GM23338 (cell line): ENCODE measurements at regions not wholly inside any gene's neighbourhood (a gene's known extent, or its start where the extent isn't known, plus 50 kb on each side); places are given as distances from the start of the nearest gene placed in this dataset.

Source experiments
- ATAC-seq: fragments of 200-7000 bp; cut with Tn5 transposase; 3 replicates; pipeline ENCODE4 v1.9.1; 2020
- DNase-seq: peaks from one replicate; pipeline ENCODE4 v3.0.0-alpha.2; 2015; ENCODE audit warnings: low spot score
- H2AFZ ChIP-seq: fragments of 200-600 bp; sonication (generic); 2 replicates; pipeline ENCODE4 v1.8.0; 2016; ENCODE audit warnings: antibody characterized with exemption, mild to moderate bottlenecking, moderate library complexity
- H3F3A ChIP-seq: fragments of 200-600 bp; sonication (generic); replicated peaks from 2 replicates; pipeline ENCODE4 v1.8.0; 2017; ENCODE audit warnings: antibody characterized with exemption, mixed run types, low read depth
- H3K27ac ChIP-seq: fragments of 200-600 bp; sonication (generic); 2 replicates; pipeline ENCODE4 v1.6.1; 2016; ENCODE audit warnings: low read depth
- H3K27me3 ChIP-seq: fragments of 200-600 bp; sonication (generic); 2 replicates; pipeline ENCODE4 v1.8.0; 2016; ENCODE audit warnings: mild to moderate bottlenecking, mixed run types, moderate library complexity; ENCODE audit not compliant: insufficient read depth
- H3K36me3 ChIP-seq: fragments of 200-600 bp; sonication (generic); 2 replicates; pipeline ENCODE4 v1.8.0; 2016; ENCODE audit warnings: mild to moderate bottlenecking; ENCODE audit not compliant: insufficient read depth
- H3K4me1 ChIP-seq: fragments of 200-600 bp; sonication (generic); 2 replicates; pipeline ENCODE4 v1.8.0; 2016; ENCODE audit warnings: mild to moderate bottlenecking, moderate library complexity; ENCODE audit not compliant: insufficient read depth
- H3K4me2 ChIP-seq: fragments of 200-600 bp; sonication (generic); 2 replicates; pipeline ENCODE4 v1.7.1; 2017; ENCODE audit warnings: mixed run types
- H3K4me3 ChIP-seq: fragments of 200-600 bp; sonication (generic); 2 replicates; pipeline ENCODE4 v1.6.1; 2016; ENCODE audit warnings: mixed run types
- H3K79me2 ChIP-seq: fragments of 200-600 bp; sonication (generic); replicated peaks from 2 replicates; pipeline ENCODE4 v1.8.0; 2017; ENCODE audit warnings: mild to moderate bottlenecking; ENCODE audit not compliant: insufficient read depth
- H3K9me2 ChIP-seq: fragments of 200-600 bp; sonication (generic); 2 replicates; pipeline ENCODE4 v1.8.0; 2017; ENCODE audit not compliant: insufficient read depth
- H4K20me1 ChIP-seq: fragments of 200-600 bp; sonication (generic); replicated peaks from 2 replicates; pipeline ENCODE4 v1.8.0; 2017; ENCODE audit warnings: mild to moderate bottlenecking; ENCODE audit not compliant: insufficient read depth
- H3K27ac Mint-ChIP-seq: 2 replicates; pipeline ENCODE4 v1.8.0; 2020; ENCODE audit warnings: inconsistent platforms, mild to moderate bottlenecking, moderate library complexity, mixed read lengths
- H3K27me3 Mint-ChIP-seq: 3 replicates; pipeline ENCODE4 v1.8.0; 2022; ENCODE audit warnings: low read depth, mild to moderate bottlenecking, moderate library complexity, mixed read lengths, inconsistent platforms; ENCODE audit not compliant: insufficient read depth, poor library complexity
- H3K36me3 Mint-ChIP-seq: 3 replicates; pipeline ENCODE4 v1.8.0; 2021; ENCODE audit warnings: low read depth, mild to moderate bottlenecking, inconsistent platforms, moderate library complexity, mixed read lengths
- H3K4me1 Mint-ChIP-seq: 3 replicates; pipeline ENCODE4 v1.8.0; 2020; ENCODE audit warnings: mild to moderate bottlenecking, inconsistent platforms, mixed read lengths
- H3K4me3 Mint-ChIP-seq: 3 replicates; pipeline ENCODE4 v1.8.0; 2021; ENCODE audit warnings: moderate library complexity, mild to moderate bottlenecking, inconsistent platforms, mixed read lengths
- H3K9me3 Mint-ChIP-seq: 3 replicates; pipeline ENCODE4 v1.8.0; 2020; ENCODE audit warnings: moderate library complexity, mild to moderate bottlenecking, inconsistent platforms, mixed read lengths
- CREB1 ChIP-seq: fragments of 250-450 bp; sonication (Bioruptor Pico); IDR thresholded peaks from 2 replicates; pipeline ENCODE4 v1.5.0; 2020; ENCODE audit warnings: low read depth, mild to moderate bottlenecking, moderate library complexity
- EZH2 ChIP-seq: fragments of 200-600 bp; sonication (generic); IDR thresholded peaks from one replicate; pipeline ENCODE4 v1.8.0; 2017; ENCODE audit warnings: antibody characterized with exemption, mild to moderate bottlenecking, low read depth; ENCODE audit not compliant: unreplicated experiment
- EZH2phosphoT487 ChIP-seq: fragments of 200-600 bp; sonication (generic); IDR thresholded peaks from one replicate; pipeline ENCODE4 v1.8.1; 2018; ENCODE audit warnings: antibody characterized with exemption; ENCODE audit not compliant: unreplicated experiment
- JUNB ChIP-seq: IDR thresholded peaks from one replicate; pipeline ENCODE4 v1.6.1; 2016; ENCODE audit warnings: antibody characterized with exemption; ENCODE audit not compliant: unreplicated experiment
- NANOG ChIP-seq: IDR thresholded peaks from 2 replicates; pipeline ENCODE4 v1.6.1; 2016; ENCODE audit warnings: antibody characterized with exemption, borderline replicate concordance
- POLR2AphosphoS5 ChIP-seq: IDR thresholded peaks from 2 replicates; pipeline ENCODE4 v1.6.1; 2016; ENCODE audit warnings: antibody characterized with exemption, low read depth
- STAT1 ChIP-seq: IDR thresholded peaks from one replicate; pipeline ENCODE4 v1.6.1; 2016; ENCODE audit warnings: antibody characterized with exemption; ENCODE audit not compliant: unreplicated experiment
- ZNF114 ChIP-seq: fragments of 250-450 bp; sonication (Bioruptor Pico); IDR thresholded peaks from 2 replicates; pipeline ENCODE4 v1.5.0; 2020; ENCODE audit warnings: mild to moderate bottlenecking, moderate library complexity
- ZNF331 ChIP-seq: fragments of 250-450 bp; sonication (Bioruptor Pico); IDR thresholded peaks from 2 replicates; pipeline ENCODE4 v1.5.0; 2020; ENCODE audit warnings: low read depth, mild to moderate bottlenecking, moderate library complexity
- TF ChIP-seq, protein P1 (sequence below): fragments of 250-450 bp; sonication (Bioruptor Pico); IDR thresholded peaks from 2 replicates; pipeline ENCODE4 v1.5.0; 2020; ENCODE audit warnings: mild to moderate bottlenecking, moderate library complexity
- TF ChIP-seq, protein P2 (sequence below), 2 experiments: fragments of 200-600 bp in 1 of 2; sonication (generic) in 1 of 2; conservative IDR thresholded peaks; 2 replicates each; pipeline versions ENCODE4 v1.5.1 to v1.6.1; 2016 to 2017; ENCODE audit warnings: antibody characterized with exemption in 2 of 2, low read depth in 2 of 2, mild to moderate bottlenecking in 2 of 2, moderate library complexity in 1 of 2
- TF ChIP-seq, protein P3 (sequence below): IDR thresholded peaks from one replicate; pipeline ENCODE4 v1.6.1; 2018; ENCODE audit warnings: antibody characterized with exemption; ENCODE audit not compliant: unreplicated experiment
- TF ChIP-seq, protein P4 (sequence below): IDR thresholded peaks from 2 replicates; pipeline ENCODE4 v1.6.1; 2016; ENCODE audit warnings: antibody characterized with exemption

DNA sequence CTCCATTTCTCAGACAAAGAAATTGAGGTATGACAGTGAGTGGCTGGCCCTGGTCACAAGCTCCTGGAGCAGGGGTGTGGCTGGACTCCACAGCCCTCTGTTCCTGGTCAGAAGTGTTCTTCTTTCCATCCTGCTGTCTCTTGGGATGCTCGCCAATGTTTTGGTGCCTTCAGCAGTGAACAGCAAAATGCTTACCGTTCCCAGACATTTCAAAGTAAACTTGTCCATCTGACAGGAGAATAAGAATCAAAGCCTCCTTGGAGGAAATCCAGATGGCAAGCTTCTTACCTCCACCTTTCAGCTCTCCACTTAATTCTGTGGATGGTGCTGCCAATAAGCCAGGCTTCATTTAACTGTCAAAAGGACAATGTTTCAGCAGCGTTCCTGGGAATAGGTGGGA is 954.1 kb downstream of the UQCRFS1 start:
- H3K9me2 ChIP-seq, result 0 out of 2 replicates have a peak, but pooled peaks cover 10% of the 10 kb centered on the region
- Mint-ChIP-seq H3K27me3 (no peaks in the 10 kb centered on the region), H3K27ac (no peak overlapping the region), H3K4me3 (no peak overlapping the region), H3K36me3 (no peaks in the 10 kb centered on the region), H3K9me3 (no peaks in the 10 kb centered on the region; the same call in 2 of the 3 replicates), H3K4me1 (peaks cover 2% of the 10 kb centered on the region)
- H3K4me1 ChIP-seq, result no peaks in the 10 kb centered on the region
- H3K79me2 ChIP-seq, result no peaks in the 10 kb centered on the region
- no peaks in the 10 kb centered on the region for H3K36me3 ChIP-seq
- H3K27me3 ChIP-seq, result no peaks in the 10 kb centered on the region
- TF ChIP-seq ZNF331 (CRISPR knock-in tag) (no peak), CREB1 (CRISPR knock-in tag) (no peak), NANOG (no peak), POLR2AphosphoS5 (no peak), EZH2 (no peak), EZH2phosphoT487 (no peak), ZNF114 (CRISPR knock-in tag) (no peak), STAT1 (no peak), JUNB (no peak)
- TF ChIP-seq, protein P1, sequence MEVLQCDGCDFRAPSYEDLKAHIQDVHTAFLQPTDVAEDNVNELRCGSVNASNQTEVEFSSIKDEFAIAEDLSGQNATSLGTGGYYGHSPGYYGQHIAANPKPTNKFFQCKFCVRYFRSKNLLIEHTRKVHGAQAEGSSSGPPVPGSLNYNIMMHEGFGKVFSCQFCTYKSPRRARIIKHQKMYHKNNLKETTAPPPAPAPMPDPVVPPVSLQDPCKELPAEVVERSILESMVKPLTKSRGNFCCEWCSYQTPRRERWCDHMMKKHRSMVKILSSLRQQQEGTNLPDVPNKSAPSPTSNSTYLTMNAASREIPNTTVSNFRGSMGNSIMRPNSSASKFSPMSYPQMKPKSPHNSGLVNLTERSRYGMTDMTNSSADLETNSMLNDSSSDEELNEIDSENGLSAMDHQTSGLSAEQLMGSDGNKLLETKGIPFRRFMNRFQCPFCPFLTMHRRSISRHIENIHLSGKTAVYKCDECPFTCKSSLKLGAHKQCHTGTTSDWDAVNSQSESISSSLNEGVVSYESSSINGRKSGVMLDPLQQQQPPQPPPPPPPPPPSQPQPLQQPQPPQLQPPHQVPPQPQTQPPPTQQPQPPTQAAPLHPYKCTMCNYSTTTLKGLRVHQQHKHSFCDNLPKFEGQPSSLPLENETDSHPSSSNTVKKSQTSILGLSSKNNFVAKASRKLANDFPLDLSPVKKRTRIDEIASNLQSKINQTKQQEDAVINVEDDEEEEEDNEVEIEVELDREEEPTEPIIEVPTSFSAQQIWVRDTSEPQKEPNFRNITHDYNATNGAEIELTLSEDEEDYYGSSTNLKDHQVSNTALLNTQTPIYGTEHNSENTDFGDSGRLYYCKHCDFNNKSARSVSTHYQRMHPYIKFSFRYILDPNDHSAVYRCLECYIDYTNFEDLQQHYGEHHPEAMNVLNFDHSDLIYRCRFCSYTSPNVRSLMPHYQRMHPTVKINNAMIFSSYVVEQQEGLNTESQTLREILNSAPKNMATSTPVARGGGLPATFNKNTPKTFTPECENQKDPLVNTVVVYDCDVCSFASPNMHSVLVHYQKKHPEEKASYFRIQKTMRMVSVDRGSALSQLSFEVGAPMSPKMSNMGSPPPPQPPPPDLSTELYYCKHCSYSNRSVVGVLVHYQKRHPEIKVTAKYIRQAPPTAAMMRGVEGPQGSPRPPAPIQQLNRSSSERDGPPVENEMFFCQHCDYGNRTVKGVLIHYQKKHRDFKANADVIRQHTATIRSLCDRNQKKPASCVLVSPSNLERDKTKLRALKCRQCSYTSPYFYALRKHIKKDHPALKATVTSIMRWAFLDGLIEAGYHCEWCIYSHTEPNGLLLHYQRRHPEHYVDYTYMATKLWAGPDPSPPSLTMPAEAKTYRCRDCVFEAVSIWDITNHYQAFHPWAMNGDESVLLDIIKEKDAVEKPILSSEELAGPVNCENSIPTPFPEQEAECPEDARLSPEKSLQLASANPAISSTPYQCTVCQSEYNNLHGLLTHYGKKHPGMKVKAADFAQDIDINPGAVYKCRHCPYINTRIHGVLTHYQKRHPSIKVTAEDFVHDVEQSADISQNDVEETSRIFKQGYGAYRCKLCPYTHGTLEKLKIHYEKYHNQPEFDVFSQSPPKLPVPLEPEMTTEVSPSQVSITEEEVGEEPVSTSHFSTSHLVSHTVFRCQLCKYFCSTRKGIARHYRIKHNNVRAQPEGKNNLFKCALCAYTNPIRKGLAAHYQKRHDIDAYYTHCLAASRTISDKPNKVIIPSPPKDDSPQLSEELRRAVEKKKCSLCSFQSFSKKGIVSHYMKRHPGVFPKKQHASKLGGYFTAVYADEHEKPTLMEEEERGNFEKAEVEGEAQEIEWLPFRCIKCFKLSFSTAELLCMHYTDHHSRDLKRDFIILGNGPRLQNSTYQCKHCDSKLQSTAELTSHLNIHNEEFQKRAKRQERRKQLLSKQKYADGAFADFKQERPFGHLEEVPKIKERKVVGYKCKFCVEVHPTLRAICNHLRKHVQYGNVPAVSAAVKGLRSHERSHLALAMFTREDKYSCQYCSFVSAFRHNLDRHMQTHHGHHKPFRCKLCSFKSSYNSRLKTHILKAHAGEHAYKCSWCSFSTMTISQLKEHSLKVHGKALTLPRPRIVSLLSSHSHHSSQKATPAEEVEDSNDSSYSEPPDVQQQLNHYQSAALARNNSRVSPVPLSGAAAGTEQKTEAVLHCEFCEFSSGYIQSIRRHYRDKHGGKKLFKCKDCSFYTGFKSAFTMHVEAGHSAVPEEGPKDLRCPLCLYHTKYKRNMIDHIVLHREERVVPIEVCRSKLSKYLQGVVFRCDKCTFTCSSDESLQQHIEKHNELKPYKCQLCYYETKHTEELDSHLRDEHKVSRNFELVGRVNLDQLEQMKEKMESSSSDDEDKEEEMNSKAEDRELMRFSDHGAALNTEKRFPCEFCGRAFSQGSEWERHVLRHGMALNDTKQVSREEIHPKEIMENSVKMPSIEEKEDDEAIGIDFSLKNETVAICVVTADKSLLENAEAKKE (CRISPR knock-in tag), result no peak
- TF ChIP-seq, protein P2, sequence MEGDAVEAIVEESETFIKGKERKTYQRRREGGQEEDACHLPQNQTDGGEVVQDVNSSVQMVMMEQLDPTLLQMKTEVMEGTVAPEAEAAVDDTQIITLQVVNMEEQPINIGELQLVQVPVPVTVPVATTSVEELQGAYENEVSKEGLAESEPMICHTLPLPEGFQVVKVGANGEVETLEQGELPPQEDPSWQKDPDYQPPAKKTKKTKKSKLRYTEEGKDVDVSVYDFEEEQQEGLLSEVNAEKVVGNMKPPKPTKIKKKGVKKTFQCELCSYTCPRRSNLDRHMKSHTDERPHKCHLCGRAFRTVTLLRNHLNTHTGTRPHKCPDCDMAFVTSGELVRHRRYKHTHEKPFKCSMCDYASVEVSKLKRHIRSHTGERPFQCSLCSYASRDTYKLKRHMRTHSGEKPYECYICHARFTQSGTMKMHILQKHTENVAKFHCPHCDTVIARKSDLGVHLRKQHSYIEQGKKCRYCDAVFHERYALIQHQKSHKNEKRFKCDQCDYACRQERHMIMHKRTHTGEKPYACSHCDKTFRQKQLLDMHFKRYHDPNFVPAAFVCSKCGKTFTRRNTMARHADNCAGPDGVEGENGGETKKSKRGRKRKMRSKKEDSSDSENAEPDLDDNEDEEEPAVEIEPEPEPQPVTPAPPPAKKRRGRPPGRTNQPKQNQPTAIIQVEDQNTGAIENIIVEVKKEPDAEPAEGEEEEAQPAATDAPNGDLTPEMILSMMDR (conservative IDR thresholded peaks at IDR 0.05; ENCODE audit: low read depth in 2 of 2), result no peak
- TF ChIP-seq, protein P3, sequence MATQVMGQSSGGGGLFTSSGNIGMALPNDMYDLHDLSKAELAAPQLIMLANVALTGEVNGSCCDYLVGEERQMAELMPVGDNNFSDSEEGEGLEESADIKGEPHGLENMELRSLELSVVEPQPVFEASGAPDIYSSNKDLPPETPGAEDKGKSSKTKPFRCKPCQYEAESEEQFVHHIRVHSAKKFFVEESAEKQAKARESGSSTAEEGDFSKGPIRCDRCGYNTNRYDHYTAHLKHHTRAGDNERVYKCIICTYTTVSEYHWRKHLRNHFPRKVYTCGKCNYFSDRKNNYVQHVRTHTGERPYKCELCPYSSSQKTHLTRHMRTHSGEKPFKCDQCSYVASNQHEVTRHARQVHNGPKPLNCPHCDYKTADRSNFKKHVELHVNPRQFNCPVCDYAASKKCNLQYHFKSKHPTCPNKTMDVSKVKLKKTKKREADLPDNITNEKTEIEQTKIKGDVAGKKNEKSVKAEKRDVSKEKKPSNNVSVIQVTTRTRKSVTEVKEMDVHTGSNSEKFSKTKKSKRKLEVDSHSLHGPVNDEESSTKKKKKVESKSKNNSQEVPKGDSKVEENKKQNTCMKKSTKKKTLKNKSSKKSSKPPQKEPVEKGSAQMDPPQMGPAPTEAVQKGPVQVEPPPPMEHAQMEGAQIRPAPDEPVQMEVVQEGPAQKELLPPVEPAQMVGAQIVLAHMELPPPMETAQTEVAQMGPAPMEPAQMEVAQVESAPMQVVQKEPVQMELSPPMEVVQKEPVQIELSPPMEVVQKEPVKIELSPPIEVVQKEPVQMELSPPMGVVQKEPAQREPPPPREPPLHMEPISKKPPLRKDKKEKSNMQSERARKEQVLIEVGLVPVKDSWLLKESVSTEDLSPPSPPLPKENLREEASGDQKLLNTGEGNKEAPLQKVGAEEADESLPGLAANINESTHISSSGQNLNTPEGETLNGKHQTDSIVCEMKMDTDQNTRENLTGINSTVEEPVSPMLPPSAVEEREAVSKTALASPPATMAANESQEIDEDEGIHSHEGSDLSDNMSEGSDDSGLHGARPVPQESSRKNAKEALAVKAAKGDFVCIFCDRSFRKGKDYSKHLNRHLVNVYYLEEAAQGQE, result no peak
- TF ChIP-seq, protein P4, sequence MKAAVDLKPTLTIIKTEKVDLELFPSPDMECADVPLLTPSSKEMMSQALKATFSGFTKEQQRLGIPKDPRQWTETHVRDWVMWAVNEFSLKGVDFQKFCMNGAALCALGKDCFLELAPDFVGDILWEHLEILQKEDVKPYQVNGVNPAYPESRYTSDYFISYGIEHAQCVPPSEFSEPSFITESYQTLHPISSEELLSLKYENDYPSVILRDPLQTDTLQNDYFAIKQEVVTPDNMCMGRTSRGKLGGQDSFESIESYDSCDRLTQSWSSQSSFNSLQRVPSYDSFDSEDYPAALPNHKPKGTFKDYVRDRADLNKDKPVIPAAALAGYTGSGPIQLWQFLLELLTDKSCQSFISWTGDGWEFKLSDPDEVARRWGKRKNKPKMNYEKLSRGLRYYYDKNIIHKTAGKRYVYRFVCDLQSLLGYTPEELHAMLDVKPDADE, result no peak
- H3F3A ChIP-seq, result no peaks in the 10 kb centered on the region
- H4K20me1 ChIP-seq, result no peaks in the 10 kb centered on the region
- H3K4me2 ChIP-seq, result no peak overlapping the region
- H3K27ac ChIP-seq, result no peak overlapping the region
- no peak for ATAC-seq
- no peak for DNase-seq
- H2AFZ ChIP-seq, result no peak overlapping the region; the same call in 1 of the 2 replicates
- H3K4me3 ChIP-seq, result no peak overlapping the region
